Endometrium (tissue), 2 donors: ENCODE measurements at regions not wholly inside any gene's neighbourhood (a gene's known extent, or its start where the extent isn't known, plus 50 kb on each side); places are given as distances from the start of the nearest gene placed in this dataset.
"Not testable (repeated sequence)": the region's sequence is repeated elsewhere in the genome, so short reads cannot be mapped to it uniquely, and the experiment has no call there.

Experiments used
- FAIRE-seq: peaks from 2 replicates; lab custom pipeline; 2012; peaks lifted over from hg19 to GRCh38; lab: Jason Lieb, UNC
- donor health status: control.
- donor health status: control.

DNA sequence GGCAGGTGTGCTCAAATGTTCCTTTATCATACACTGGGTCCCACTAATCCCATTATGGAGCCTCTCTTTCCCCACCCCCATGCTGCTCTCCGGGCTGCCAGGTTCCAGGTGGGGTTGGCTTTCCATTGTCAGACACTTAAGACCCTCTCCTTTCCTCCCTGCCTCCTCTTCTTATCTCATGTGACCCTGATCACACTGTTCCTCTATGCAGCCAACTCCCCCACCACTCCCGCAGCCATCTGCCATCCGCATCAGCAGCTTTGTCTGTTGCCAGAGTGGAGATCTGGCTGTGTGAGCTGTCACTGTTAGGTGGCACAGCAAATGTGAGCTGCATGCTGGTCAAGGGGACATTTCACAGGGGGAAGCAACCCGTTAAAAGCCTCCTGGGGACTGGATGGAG is 391.4 kb downstream of the TNS3 start:
- FAIRE-seq: no peak

DNA sequence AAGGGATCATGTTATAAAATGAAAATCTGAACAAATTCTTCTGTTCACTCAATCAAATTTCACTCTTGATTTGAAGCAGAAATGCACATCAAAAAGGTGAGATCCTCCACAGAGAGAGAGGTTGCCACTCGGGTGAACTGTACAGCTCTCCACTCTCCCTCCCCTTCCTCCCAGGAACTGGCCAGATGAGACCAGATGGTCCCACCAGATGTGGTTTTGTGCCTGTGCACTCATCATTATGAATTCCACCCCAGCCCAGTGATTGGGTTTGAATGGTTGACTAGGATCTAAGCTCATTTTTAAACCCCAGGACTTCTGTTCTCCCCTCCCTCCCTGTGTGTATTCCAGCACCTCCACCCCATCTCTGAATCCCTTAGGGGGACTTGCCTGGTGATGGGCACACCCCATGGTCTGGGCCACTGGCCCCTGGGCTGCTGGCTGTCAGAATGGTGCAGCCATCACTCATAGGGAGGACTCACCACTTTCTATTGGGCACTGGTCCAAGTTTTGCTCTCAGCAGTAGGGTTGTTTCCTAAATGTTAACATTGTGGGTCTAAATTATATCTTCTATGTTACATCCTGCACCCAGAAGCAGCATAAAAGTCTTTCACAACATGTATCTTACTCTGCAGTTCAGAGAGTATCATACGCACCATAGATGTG is 393.1 kb downstream of the TNS3 start:
- no peak for FAIRE-seq

DNA sequence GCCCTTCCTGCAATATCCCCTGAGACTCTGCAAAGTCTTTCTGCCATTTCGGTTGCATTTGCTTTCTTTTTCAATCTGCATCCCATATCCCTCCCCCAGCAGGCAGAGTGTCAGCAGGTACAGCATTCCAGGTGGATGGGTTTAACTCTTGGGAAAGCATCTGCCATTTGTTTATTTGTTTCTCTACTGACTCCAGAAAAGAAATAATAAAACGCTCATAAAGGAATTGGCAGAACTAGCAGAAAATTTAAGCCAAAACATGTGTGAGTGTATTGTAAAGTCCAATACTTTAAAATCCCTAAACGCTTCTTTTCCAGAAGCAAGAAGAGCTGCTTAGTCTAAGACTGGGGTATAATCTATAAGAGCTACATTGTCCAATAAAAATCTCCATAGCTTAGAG is 393.8 kb downstream of the TNS3 start:
- FAIRE-seq: no peak

DNA sequence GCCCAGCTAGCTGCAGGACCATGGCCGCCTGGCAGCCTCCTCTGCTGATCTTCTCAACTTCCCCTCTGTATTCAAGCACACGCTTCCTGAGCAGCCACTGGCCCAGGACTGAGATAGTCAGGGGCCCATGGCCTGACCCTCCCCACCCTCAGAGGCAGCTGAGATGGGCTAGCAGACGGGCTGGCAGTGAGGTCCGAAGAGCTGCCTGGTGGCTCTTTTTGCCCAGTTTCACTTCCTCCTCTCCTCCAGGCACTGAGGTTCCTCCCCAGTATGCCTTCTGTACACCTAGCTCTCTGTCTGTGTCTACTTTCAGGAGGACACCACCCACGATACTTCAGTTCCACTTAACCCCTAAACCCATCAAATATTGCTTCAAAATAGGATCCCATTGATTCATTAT is 395.6 kb downstream of the TNS3 start:
- FAIRE-seq: no peak

DNA sequence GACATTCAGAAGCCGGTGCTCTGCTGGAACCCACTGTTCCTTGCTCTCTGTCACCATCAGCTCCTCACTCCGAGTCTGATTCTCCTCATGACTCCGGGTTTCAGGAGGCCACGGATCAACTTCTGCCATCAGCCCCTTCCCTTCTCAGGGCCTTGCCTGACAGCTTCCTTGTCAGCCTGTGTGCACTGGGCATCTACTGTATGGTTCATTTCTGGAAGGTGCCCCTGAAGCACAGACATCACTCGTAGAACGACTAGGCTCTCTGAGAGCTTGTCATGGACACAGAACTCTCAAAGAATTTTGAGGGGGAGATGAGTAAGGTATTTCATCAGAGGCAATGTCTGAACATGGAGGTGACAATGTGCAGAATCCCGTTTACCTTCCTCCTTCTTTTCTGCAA is 396.1 kb downstream of the TNS3 start:
- no peak for FAIRE-seq

DNA sequence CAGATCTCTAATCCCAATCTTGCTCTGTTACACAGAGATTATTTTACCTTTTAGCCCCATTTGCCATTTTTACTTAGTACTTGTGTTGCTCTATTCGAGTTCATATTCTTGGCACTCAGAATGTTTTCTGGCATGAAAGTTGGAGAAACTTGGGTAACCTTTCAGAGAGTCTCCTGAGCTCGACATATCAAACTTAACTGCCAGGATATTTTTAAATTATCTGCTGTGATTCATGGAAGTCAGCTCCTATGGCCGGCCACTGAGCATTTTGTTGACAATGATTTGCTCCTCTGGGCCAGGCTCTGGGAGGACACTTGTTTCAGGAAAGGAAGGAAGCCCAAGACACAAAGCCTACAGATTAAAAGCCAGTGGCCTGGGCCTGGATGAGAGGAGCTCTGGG is 396.7 kb downstream of the TNS3 start:
- no peak for FAIRE-seq

DNA sequence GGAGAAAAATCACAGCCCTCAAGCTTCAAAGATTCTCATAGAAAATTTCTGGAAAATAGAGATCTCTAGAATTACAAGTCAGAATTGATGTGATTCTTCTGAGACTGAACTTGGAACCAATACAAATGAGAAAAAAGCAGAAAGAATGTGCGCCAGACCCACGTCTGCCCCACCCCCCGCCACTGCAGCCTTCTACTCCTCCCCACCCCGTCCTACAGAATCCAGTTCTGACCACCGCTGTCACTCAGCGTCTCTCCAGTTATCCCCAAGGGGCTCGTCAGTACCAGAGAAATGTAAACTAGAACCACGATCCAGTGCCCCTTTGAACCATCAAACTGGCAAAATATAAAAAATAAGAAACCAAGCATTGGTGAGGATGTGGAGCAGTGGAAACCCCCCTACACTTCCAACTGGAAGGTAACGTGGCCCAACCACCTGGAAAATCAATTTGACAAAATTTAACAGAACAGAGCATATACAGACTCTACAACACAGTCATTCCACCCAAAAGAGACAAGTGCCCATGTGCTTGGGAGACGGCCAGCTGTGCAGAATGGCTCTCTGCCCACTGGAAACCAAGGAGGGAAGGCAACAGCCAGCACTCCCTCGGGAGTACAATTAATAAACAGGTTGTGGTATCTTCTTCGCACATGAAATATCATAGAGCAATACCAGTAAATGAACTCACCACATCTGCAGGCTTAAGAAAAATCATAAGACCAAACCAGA is 397.9 kb downstream of the TNS3 start:
- no peak for FAIRE-seq

DNA sequence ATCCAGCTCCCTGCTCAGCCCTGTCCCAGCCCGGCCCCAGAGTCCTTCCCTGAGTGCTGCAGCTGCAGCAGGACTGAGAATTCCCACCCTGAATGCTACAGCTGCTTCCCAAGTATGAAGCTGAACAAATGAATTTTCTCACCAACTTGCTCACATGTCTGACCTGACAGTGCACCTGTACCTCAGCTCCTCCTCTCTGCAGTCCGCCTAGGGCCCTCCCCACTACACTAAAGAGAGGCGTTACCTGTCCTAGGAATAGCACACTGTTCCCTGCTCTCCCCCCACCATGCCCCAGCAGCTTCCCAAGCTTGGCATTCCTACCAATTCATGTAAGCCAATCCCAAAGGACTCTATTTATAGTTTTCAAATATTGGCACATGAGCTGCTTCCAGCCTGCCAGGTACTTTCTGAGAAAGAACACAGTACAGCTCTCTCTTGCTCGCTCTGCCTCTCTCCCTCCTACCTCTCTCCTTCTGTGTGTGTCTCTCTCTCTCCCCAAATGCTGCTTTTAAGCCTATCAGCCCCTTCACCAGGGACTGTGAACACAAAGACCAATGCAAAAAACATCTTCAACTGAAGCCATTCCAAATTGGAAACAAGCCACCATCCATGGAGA is 400.1 kb downstream of the TNS3 start:
- FAIRE-seq: no peak

DNA sequence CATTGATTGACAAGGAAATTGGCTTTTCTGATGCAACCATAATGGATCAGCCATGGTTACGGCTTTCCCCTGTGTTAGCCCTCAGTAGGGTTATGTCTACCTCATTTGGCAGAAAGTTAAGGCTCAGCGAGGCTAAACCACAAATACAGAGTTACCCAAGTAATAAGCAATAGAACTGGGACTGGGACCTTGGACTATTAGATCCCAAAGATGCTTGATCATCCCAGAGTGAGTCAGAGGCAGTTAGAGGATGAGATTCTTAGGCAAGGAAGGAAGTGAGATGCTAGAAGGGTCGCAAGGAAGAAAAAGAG is 401.4 kb downstream of the TNS3 start:
- FAIRE-seq: no peak

DNA sequence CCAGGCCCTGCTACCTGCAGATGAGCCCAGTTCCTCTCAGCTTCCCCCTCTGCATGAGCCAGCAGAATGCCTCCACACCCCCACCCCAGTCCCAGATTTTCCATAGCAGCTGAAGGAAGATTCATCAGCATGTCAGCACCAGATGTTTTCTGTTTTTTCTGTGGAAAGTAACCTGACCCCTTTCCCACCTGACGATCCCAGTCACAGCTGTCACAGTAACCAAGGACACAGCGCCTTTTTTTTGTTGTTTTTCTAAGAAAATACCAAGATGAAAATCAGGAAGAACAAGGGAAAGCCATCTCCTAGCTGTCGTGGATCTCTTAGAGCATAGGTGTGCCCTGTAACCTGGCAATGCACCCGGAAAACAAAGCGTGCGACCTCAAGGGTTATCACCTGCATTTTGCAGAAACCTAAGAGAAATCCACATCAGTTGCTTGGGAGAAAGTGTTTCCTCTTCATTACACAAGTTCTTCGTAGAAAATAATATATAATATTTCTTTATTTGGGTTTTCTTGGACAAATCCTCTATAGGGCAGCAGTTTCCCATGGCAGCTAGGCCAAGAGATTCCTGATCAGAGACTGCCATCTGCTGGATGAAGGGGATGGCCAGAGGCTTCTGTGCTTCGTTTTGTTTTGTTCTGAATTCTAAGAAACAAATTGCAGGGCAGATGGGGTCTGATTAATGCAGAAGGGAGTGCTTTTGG is 401.9 kb downstream of the TNS3 start:
- peak; percentile 72 for FAIRE-seq

DNA sequence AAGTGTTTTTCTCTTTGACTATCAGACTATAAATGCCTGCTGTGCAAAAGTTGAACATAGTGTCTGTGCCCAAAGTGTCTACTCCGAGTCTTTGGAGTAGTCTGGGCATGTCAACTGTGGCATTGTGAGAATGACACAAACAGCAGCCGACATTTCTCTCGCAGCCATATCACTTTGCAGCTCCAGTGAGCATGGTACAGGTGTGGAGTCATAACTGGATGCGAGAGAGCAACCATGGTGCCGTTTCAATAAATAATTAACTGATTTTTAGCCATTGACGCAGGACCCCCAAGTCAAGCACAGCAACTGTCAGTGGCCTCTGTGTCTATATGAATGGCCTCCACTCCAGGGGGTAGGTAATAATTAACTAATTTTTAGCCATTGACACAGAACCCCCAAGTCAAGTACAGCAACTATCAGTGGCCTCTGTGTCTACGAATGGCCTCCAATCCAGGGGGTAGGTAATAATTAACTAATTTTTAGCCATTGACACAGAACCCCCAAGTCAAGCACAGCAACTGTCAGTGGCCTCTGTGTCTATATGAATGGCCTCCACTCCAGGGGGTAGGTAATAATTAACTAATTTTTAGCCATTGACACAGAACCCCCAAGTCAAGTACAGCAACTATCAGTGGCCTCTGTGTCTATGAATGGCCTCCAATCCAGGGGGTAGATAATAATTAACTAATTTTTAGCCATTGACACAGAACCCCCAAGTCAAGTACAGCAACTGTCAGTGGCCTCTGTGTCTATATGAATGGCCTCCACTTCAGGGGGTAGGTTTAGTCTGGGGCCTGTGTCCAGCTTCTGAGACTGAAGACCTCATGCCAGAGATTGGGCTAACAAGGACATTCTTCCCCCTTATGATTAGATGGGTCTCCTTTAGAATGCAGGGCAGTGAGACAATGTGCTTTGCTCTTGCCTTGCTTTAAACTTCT is 409.0 kb downstream of the TNS3 start:
- FAIRE-seq: not testable (repeated sequence)

DNA sequence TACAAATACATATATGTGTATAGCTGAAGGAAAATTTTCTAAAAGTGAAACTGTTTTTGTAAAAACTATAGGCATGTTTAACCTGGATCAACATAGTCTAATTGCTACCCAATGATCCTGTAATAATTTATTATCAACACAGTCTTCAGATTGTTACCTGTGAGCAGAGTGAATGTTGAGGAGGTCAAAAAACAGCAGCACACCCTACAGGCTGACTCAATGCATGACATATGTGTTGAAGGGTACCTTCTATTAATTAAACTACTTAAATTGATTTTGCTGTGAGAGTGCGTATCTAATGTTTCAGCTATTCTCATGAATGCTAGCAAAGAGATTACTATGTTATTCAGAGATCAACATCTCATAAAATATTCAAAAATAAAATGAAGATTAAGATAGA is 411.4 kb downstream of the TNS3 start:
- no peak for FAIRE-seq

DNA sequence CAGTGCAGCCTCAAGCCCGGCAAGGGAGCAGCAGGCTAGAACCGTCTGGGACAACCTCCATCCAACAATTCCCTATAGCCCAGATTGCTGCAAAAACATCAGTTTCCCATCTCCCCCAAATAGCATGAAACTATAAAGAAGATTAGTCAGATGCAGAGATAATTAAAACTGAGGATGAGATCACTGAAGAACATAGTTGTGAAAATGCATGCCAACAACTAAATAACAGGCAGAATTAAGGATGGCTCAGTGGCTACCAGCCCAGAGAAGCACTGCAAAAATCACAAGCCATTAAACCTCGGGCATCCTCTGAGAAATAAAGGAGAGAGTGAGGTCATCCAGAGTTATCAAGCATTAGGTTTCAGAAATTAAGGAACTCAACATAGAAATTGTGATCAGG is 427.1 kb downstream of the TNS3 start:
- no peak for FAIRE-seq

DNA sequence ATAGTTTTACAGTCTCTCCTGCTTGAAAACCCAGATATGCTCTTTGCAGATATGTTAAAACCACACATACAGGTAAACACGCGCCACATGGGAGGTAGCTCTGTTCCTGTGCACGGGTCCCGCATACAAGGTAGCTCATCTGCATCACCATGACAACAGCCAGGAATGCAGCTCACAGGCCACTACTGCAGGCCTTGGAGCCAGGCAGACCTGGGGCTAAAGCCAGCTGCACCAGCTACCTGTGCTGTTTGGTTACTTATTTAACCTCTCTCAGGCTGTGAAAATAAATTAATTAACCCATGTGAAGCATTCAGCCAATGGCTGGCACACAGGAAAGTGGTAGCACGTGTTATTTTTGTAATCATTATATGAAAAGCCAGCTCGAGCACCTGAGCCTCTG is 428.3 kb downstream of the TNS3 start:
- no peak for FAIRE-seq

DNA sequence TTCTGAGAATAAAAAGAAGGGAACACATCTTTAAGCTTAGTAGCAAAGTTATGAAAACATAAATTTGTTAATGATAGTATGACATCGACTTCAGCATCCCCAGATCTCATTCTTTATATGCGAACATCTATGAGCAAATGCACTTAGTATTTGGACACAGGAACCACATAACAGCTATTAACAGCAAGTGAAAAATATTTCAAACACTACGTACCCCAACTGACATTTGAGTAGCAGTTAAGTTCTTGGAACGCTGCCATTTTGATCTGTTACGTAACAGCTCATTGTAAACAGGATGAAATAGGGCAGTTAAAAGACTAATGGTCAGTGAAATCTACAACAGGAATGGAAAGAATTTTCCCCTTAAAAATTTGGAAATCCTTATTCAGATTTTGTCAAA is 428.9 kb downstream of the TNS3 start:
- FAIRE-seq: peak; percentile 70

DNA sequence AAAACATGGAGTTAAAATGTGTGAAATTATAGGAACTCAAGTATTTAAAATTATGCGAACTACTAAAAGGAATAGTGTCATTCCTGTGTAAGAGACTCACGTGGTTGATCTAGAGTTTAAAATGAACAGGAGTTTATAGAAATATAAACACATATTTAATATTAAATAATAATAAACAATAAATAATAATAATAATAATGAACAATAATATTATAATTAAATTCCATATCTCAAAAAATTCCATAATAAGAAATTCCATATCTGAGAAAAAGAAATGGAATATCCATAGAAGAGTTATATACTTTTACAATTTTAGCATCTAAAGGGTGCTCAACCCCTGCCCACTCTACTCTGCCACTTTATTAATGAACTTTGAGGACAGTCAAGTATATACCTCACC is 429.6 kb downstream of the TNS3 start:
- peak; percentile 29 for FAIRE-seq

DNA sequence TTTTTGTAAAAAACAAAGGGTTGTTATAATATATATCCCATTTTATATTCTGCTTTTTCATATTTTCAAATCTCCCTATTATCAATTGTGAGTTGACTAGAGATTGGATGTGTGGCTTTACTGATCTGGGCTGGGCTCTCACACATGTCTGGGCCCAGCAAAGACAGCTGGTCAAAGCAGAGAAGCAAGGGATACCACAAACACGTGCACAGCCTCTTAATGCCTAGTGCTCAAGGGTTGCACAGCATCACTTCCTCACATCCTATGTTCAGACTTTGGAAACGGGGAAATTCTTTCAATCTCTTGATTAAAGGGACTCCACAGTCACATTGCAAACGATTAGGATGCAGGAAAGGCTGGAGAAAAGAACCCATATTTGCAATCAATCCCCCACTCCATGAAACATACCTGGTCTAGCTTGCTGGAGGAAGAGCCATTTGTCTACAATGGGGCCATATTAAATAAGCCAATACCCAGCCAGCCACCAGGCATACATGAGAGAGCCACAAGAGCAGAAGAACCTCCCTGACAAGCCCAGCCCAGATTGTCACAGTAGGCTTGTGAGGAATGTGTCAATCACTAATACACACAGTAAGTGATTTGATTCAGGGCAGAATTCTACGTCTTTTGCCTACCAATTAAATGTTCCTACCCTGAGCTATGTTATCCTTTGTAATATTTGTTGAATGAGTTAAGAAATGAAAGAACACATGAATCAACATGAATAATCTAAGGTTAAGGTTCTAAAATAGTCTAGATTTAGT is 431.2 kb downstream of the TNS3 start:
- no peak for FAIRE-seq

DNA sequence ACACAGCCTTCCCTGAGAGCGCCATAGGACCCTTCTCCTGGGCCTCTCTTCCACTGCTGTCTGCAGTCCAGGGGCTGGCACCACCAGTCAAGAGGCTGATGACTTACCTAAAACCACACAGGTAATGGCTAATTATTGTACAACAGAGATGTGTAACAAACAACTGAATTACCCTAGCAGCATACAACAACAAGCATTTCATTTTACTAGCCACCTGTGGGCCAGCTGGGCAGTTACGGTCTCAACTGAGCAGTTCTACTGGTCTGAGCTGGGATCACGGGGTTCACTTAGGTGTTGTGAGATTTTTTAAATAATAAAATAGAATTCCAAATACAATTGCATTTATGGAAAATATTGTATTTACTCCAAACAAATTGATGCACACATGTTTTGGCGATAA is 431.9 kb downstream of the TNS3 start:
- no peak for FAIRE-seq

DNA sequence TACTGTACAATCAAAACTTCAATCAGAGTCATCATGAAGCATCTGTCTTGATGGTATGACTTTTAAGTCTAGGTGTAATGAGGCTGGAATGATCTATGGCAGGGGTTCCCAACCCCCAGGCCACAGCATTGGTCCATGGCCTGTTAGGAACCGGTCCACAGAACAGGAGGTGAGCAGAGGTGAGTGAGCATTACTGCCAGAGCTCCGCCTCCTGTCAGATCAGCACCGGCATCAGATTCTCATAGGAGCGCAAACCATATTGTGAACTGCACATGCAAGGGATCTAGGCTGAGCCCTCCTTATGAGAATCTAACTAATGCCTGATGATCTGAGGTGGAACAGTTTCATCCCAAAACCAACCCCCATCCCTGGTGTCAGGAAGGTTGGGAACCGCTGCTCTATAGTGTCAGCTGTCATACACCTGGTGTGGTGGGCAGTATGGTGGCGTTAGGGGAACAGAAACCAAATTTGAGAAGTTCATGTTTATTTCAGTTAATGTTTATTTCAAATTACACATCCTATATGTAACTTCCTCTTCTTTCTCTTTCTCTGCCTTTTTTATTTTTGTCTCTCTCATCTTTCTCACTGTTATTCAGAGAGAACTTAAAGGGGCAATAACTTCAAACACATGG is 432.6 kb downstream of the TNS3 start:
- no peak for FAIRE-seq

DNA sequence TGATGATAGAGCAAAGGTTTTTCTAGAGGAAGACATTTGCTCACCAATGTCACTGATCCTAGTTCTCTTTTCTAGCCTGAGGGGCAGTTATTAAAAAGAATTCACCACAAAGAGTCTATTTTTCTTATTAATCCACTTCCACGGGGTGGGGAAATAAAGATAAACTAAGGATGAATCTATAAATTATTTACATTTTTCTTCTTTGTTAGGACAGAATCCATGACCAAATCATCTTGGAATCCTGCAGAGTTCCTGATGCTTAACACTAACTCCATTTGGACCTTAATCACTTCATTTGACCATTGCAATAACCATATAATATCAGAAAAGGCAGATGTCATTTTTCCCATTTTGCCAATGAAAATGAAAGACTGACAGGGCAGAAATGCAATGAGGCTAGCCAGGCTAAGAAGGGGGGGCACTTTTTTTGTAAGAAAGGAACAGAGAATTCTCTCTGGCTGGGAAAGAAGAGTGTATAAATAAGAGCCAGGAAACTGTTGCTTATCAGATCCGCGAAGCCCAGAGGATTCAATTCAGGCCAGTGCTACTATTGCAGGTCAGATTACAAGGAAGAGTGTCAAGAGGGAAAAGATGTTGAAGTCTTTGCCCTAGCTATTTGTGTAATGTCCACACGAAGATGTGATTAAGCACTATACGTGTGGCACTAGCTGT is 433.2 kb downstream of the TNS3 start:
- no peak for FAIRE-seq
